HPDE6-E6E7 (cell line): ENCODE measurements at regions not wholly inside any gene's neighbourhood (a gene's known extent, or its start where the extent isn't known, plus 50 kb on each side); places are given as distances from the start of the nearest gene placed in this dataset.
"Not testable (repeated sequence)": the region's sequence is repeated elsewhere in the genome, so short reads cannot be mapped to it uniquely, and the experiment has no call there.

Experiments used
- DNase-seq: peaks from one replicate; pipeline ENCODE4 v3.0.0; 2011; ENCODE audit warnings: missing footprints; ENCODE audit errors: extremely low spot score

- no peak for DNase-seq
These were observed 848.5 kb downstream of the PCDH17 start for GRCh38 chr13:58480061-58480460.

- DNase-seq: no peak
These were observed 856.7 kb downstream of the PCDH17 start for GRCh38 chr13:58488251-58488650.

DNA sequence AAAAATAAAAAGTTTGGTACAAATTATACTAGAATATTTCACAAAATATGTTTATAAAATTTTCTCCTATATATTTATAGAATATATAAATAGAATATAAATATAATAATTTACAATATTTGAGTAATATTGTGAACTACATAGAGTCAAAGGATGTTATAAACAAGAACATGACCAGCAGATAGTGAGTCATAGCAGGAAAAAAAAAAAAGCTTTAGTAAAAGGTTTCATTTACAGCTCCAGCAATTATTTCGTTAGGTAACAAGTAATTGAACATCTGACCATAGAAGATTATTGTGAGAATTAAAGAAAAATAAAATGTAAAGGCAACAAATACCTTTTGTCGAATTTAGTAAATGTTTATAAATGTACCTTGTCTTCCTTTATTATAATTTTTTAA is 864.1 kb downstream of the PCDH17 start:
- DNase-seq: no peak

DNA sequence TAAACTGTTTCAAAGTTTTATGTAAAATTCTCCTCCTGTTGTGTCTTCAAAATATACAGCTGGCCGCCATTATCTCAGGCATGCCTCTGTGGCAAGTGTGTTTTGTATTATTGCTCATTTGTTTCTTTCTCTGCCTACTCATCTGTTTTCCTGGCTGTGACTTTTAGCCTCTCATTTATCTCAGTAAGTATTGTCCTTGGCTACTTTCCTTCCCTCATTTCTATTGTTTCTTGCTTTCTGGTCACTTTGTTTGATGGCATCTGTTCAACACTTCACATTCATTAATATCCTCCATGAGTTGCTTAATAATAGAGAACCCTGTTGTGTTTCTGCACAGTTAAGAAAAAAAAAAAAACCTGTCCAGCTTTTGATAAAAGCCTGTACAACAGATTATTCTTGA is 869.4 kb downstream of the PCDH17 start:
- no peak for DNase-seq

DNA sequence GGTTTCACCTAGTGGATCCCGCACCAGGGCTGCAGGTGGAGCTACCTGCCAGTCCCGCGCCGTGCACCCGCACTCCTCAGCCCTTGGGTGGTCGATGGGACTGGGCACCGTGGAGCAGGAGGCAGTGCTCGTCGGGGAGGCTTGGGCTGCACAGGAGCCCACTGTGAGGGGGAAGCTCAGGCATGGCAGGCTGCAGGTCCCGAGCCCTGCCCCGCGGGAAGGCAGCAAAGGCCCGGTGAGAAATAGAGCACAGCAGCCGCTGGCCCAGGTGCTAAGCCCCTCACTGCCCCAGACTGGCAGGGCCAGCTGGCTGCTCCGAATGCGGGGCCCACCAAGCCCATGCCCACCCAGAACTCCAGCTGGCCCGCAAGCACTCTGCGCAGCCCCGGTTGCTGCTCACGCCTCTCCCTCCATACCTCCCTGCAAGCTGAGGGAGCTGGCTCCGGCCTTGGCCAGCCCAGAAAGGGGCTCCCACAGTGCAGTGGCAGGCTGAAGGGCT is 872.7 kb downstream of the PCDH17 start:
- not testable (repeated sequence) for DNase-seq

GRCh38 chr13:58505262-58505920 is 873.8 kb downstream of the PCDH17 start:
- not testable (repeated sequence) for DNase-seq

GRCh38 chr13:58528351-58528750 is 896.8 kb downstream of the PCDH17 start:
- no peak for DNase-seq

- no peak for DNase-seq
These were observed 900.1 kb downstream of the PCDH17 start for GRCh38 chr13:58531614-58532013.

DNA sequence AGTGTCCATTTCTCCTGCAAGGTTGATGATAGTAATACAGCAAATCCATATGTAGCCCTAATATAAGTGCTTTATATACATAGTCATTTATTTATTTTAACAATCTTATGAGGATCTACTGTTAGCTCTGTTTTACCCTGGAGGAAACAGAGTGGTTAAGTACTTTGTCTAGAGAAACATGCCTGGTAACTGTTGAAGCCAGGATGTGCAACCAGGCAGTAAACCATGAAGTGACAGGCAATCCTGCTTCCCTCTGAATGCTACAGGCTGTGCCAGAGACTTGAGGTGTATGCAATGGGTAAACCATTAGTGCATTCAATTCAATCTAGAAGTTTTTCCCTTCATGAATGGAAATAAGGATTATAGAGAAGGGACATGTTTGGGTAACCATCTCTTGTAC is 911.0 kb downstream of the PCDH17 start:
- no peak for DNase-seq

- DNase-seq: no peak
These were observed 915.9 kb downstream of the PCDH17 start for GRCh38 chr13:58547419-58547818.

DNA sequence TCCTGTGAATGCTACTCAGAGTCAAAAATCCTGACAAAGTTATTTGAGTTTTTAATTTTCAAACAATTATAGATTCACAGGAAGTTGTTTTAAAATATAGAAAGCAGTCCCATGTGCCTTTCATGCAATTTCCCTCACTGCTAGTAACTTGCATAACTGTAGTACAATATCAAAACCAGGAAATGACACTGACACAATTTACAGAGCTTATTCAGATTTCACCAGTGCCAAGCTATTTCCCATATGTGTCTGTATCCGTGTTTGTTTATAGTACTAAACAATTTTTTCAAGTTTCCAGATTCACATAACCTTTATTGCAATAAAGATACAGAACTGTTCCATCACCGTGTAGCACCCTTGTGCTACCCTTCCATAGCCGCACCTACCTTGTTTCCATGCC is 934.6 kb downstream of the PCDH17 start:
- DNase-seq: no peak

- DNase-seq: no peak
These were observed 942.2 kb downstream of the PCDH17 start for GRCh38 chr13:58573743-58574142.

GRCh38 chr13:58574791-58575190 is 943.2 kb downstream of the PCDH17 start:
- DNase-seq: no peak

DNA sequence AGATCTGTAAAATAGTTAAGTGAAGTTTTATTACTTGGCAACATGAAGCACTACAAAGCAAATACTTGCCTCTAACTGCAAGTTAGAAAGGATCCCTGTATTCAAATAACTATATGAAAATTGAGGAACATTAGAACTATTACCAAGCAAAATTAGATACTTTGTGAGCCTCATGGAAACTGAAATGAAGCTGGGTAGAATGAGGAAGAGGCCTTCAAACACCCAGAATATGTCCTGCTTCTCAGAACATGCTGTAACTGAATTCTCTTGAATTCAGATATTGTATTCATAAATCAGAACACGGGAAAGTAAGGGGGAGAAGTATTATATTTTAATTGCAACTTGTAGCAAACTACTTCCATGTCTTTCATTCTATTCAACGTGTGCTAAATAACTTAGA is 947.9 kb downstream of the PCDH17 start:
- DNase-seq: no peak

GRCh38 chr13:58583966-58584365 is 952.4 kb downstream of the PCDH17 start:
- DNase-seq: no peak

DNA sequence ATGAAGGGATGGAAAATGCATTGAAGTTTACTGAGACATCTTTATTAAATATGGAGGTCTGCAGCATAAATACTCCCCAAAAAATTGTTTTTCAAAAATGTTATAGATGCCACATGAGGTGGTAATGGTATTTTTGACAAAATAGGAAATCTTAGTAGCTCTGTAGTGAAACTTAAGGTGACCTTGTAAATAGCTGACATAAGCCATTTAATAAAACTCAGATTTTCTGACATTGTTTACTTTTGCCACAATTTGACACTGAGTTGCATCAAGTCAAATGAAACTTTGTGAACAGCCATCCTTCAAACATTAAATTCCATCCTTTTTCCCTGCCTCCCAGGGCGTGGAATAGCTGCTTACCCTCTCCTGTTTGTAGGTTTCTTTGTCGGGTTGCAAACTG is 953.1 kb downstream of the PCDH17 start:
- DNase-seq: no peak

DNA sequence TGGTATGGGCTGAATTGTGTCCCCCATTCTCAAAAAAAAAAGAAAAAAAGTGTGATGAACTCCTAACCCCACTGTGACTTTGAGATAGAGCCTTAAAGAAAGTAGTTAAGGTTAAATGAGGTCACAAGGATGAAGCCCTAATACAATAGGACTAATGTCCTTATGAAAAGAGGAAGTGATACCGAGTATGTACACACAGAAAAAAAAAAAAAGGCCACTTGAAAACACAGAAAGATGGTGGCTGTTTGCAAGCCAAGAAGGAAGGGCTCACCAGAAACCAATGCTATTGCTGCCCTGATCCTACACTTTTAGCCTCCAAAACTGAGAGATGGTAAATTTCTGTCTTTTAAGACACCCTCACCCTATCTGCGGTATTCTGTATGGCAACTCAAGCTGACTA is 955.6 kb downstream of the PCDH17 start:
- no peak for DNase-seq

DNA sequence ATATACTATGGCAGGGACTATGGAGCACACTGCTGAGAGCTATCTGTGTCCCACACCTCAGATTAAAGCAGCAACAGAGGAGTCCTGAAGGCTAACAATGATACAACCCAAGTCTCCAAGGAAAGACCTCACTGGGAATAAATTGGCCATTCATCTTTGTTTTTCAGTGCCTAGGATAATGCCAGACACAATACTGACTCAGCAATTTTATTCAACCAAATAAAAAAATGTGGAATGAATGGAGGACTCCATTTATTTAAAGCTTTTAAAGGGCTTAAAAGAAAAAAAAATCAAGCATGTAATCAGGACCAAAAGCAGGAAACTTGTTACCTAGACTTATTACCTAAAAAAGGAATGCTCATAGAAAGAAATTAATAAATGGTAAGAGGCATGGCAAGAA is 960.5 kb downstream of the PCDH17 start:
- no peak for DNase-seq

GRCh38 chr13:58592786-58593185 is 961.2 kb downstream of the PCDH17 start:
- DNase-seq: no peak

GRCh38 chr13:58594747-58595600 is 963.4 kb downstream of the PCDH17 start:
- no peak for DNase-seq

GRCh38 chr13:58597552-58597951 is 966.0 kb downstream of the PCDH17 start:
- DNase-seq: no peak

DNA sequence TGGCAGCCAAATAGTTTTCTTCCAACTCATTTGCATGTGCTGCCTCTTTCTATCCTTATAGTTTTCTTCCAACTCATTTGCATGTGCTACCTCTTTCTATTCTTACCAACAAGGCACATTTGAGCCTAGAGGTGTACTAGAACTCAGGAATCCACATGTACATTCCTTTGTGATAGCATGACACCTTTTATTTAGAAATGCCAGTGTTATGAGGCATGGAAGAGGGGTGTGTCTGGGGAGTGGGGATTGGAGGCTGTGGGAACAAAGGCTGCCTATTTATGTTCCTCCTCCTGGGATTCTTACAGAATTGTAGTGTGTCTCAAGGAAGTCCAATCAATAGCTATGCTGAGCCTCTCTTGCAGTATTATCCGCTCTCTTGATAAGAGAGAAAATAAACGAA is 966.7 kb downstream of the PCDH17 start:
- DNase-seq: no peak

GRCh38 chr13:58611117-58611516 is 979.6 kb downstream of the PCDH17 start:
- no peak for DNase-seq
